C1 segment of cervical spinal cord (tissue), 14 donors: ENCODE measurements at regions not wholly inside any gene's neighbourhood (a gene's known extent, or its start where the extent isn't known, plus 50 kb on each side); places are given as distances from the start of the nearest gene placed in this dataset.
A peak's percentile ranks its signal among the peaks of the same experiment; 100 is the strongest.

ENCODE experiments used
- DNase-seq, 14 donors: peaks; one replicate each; lab custom pipeline; 2025; lab: John Stamatoyannopoulos, UW

- no peak for DNase-seq
These were observed 184.1 kb upstream of the GMDS start for GRCh38 chr6:2429460-2429859.

DNA sequence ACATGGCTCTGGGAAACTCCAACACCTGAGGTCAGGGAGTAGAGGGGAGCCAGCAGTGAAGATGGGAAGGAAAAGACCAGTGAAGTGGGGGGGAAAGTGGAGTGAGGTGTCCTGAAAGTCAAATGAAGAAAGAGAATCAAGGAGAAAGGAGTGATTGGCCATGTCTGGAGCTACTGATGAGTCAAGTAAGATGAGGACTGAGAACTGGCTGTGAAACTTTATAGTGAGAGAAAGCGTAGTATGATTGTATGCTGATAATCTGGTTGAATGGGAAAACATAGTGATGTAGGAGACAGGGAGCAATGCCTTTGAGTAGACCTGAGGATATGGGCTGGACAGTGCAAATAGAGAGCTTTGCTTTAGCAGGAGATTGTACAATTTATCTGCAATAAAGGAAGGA lies 183.6 kb upstream of the GMDS start:
- DNase-seq, result no peak

- no peak for DNase-seq
These were observed 181.3 kb upstream of the GMDS start for GRCh38 chr6:2426561-2427340.

DNA sequence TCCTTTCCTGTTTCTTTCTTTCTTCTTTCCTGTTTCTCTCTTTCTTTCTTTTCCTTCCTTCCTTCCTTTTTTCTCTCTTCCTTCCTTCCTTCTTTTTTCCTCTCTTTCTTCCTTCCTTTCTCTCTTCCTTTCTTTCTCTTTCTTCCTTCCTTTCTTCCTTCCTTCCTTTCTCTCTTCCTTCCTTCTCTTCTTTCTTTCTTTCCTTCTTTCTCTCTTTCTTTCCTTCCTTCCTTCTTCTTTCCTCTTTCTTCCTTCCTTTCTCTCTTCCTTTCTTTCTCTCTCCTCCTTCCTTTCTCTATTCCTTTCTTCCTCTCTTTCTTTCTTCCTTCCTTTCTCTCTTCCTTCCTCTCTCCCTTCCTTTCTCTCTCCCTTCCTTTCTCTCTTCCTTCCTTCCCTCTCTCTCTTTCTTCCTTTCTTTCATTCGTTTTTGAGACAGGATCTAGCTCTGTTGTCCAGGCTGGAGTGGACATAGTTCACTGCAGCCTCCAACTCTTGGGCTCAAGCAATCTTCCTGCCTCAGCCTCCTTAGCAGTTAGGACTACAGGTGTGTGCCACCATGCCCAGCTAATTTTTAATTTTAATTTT lies 170.8 kb upstream of the GMDS start:
- no peak for DNase-seq

GRCh38 chr6:2414885-2415547 lies 169.6 kb upstream of the GMDS start:
- DNase-seq, result no peak

GRCh38 chr6:2412731-2413130 lies 167.3 kb upstream of the GMDS start:
- DNase-seq, result no peak

GRCh38 chr6:2410656-2411380 lies 165.4 kb upstream of the GMDS start:
- DNase-seq, result no peak

DNA sequence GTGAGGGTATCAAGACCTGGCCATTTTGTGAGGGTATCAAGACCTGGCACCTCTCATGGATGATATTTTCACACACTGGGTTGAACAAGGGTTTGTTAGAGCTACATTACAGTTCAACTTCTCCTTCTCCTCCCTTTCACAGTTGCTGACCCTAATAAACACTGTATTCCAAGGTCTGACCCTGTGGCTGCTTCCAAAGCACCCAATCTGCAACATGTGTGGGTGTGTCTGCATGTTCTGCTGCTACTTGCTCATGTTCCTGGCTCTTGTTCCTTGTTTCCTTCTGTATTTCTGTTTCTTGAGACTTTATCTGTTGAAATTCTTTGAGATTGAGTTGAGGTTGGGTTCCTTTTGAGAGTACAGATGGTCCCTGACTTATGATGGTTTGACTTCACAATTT lies 162.1 kb upstream of the GMDS start:
- DNase-seq, result no peak

DNA sequence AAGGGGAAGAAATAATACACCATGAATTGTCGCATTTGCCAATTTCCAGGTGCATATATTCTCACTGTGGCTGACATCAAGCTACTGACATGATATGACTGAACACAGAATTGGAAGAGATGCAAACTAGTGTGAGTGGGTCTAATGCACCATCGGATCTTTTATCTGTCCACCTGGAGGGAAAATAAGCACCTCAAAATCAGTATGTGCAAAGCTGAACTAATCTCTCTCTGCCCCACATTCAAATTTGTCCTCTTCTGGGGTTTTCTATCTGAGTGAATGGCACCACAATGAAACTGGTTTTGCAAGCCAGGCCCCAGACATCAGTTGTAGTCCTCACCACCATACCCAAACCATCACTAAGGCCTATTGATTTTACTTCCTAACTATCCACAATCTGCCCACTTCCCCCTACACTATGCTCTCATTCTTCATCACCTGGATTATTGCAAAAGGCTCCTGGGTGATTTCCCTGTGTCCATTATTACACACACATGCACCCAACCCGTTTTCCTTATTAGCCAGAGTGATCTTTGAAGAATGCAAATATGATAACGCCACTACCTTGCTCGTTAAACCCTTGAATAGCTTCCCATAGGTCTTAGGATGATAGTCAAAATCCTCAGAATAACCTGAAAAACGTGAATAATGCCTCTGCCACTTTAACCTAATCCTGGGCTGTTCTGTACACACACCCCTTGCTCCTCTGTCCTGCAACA lies 159.0 kb upstream of the GMDS start:
- no peak for DNase-seq

DNA sequence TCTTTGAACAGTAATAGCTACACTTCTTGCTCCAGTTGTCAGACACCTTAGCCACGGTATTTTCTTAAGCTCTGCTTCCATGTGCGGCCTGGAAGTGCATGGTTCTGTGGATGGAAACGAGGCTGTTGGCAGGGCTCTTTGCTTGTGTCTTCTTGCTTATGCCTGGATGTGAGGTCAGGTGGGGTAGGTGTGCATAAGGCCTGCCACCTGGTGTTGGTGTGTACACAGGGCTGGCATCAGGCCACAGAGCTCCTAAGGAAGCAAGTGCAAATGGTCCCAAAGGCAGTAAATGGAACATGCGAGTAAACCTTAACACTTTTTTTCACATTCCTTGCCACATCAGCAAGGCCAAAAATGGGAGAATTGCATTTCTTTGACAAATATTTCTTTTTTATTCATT lies 158.1 kb upstream of the GMDS start:
- DNase-seq, result no peak

GRCh38 chr6:2396846-2397630 lies 151.6 kb upstream of the GMDS start:
- peak in 5 of 14 donors; percentile 3 to 54 (median 10) for DNase-seq

DNA sequence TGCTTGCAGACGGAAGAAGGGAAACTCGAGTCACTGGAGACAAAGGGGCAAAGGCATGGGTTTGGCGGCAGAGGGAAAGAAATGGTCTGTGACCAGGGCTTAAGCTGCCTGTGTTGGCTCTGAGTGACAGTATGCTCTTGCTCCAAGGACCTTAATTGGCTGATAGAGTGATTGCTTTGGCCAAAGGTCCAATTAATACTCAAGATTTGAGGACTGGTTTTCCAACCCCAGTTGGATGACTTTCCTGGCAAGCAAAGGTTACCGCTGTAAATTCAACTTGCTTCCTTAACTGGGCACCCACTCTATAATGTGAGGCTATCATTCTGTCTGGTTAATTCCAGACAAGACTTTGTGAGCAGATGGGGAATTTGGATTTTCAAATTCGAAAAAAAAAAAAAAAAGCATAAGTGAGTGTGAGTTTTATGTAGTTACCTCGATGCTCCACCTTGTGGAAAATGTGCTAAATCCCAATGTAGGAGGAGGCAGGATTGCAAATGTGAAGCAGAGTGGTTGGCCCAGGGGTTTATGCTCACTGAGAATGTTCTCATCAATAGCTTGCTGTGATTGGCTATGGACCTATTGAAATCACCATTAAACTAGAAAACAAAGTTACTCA lies 150.7 kb upstream of the GMDS start:
- no peak for DNase-seq

DNA sequence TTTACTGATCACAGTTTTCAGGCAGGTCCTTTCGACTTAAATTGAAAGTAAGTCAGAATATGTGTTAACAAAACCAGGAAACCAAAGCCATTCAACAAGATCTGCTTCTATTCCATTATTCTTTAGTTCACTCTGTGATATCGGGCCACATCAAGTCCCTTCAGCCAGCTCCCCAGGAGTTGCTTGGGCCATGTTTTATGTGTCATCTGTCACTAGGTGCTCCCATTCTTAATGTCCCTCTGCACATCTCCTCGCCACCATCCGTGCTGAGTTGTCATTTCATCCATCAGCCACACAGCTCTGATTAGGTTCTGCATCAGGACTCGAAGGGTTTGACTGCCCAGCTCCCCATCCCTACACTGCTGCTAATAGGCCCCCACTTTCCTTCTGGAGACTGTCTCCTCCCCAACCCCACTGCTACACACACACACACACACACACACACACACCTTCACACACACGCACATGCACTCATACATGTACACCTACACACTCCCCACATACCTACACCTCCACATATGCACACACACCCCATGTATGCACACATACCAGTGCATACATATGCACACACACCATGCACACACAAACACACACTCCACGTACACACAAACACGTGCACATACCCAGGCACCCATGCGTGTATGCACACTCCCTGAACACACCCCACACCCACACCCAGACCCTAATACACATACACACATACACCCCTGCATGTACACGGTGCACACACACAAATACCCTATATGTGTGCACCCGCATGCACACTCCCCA lies 143.3 kb upstream of the GMDS start:
- DNase-seq, result no peak

DNA sequence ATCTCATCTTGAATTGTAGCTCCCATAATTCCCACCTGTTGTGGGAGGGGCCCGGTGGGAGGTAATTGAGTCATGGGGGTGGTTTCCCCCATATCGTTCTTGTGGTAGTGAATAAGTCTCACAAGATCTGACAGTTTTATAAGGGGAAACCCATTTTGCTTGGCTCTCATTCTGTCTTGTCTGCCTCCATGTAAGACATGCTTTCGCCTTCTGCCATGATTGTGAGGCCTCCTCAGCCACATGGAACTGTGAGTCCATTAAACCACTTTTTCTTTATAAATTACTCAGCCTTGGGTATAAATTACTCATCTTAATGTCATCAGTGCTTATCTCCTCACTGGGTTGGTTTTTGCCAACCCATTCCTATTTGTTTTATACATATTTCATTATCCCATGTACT lies 142.0 kb upstream of the GMDS start:
- DNase-seq, result no peak

- no peak for DNase-seq
These were observed 140.1 kb upstream of the GMDS start for GRCh38 chr6:2385471-2385983.

DNA sequence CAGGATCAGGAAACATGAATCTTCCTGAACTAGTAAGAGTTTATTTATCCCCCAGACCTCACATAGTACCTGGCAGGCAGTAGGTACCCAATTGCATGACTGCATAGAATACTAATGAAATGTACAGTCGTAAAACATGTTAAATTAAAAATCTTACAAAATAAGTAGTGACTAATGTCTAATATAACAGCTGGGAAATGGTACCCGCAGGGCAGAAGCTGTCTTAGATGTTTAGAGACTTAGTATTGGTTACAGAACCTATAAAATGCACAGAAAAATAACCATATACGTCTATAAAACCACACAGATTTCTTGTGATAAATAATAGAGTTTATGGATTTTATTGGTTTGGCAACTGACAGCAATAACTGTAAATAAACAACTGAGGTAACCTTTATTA lies 139.1 kb upstream of the GMDS start:
- no peak for DNase-seq

- peak in 3 of 14 donors; percentile 1 to 34 (median 13) for DNase-seq
These were observed 136.7 kb upstream of the GMDS start for GRCh38 chr6:2381872-2382661.

- no peak for DNase-seq
These were observed 133.7 kb upstream of the GMDS start for GRCh38 chr6:2378891-2379652.
